Retinal pigment epithelial cell (primary cell): ENCODE measurements at regions not wholly inside any gene's neighbourhood (a gene's known extent, or its start where the extent isn't known, plus 50 kb on each side); places are given as distances from the start of the nearest gene placed in this dataset.

Experiments
- DNase-seq: peaks from one replicate; pipeline ENCODE4 v3.0.0-alpha.2; 2010; ENCODE audit warnings: low read depth
- H3K4me3 ChIP-seq: 2 replicates; pipeline ENCODE4 v1.5.1; 2011; ENCODE audit warnings: mild to moderate bottlenecking, low read length, control low read depth, moderate library complexity
- CTCF ChIP-seq: conservative IDR thresholded peaks from 2 replicates; pipeline ENCODE4 v1.5.1; 2011; ENCODE audit warnings: low read depth, low read length, control low read depth, inconsistent platforms

GRCh38 chr7:31448649-31449048 lies 65.2 kb upstream of the ITPRID1 start:
- no peak overlapping the region for H3K4me3 ChIP-seq
- TF ChIP-seq CTCF = no peak
- DNase-seq = no peak

DNA sequence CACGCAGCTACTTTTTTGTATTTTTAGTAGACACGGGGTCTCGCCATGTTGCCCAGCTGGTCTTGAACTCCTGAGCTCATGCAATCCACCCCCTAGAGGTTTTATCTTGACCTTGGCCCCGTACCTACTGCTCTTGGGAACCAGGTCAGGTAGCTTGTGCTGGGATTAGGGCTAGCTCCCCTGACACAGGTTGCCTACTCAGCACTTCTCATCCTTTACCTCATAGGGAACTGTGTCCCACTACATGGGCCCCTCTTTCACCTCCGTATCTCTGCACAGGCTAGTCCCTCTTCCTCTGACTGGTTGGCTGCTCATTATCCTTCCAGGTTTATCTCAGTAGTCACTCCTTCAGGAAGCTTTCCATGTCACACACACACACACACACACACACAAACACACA lies 58.0 kb upstream of the ITPRID1 start:
- TF ChIP-seq CTCF = no peak
- no peak overlapping the region for H3K4me3 ChIP-seq
- DNase-seq = no peak

GRCh38 chr7:31456646-31457368 lies 57.1 kb upstream of the ITPRID1 start:
- no peak for TF ChIP-seq CTCF
- no peak for DNase-seq
- H3K4me3 ChIP-seq = no peak overlapping the region

- no peak for TF ChIP-seq CTCF
- H3K4me3 ChIP-seq = no peak overlapping the region
- no peak for DNase-seq
Observed at GRCh38 chr7:31457551-31457950, 56.3 kb upstream of the ITPRID1 start.

GRCh38 chr7:31458203-31458602 lies 55.7 kb upstream of the ITPRID1 start:
- TF ChIP-seq CTCF = no peak
- no peak for DNase-seq
- no peak overlapping the region for H3K4me3 ChIP-seq

- no peak for TF ChIP-seq CTCF
Observed at GRCh38 chr7:31462636-31463035, 51.3 kb upstream of the ITPRID1 start.

More at GRCh38 chr7:31462636-31463035, 51.3 kb upstream of the ITPRID1 start:
- DNase-seq = no peak
- no peak overlapping the region for H3K4me3 ChIP-seq
